ENCODE measurements at regions not wholly inside any gene's neighbourhood (a gene's known extent, or its start where the extent isn't known, plus 50 kb on each side); places are given as distances from the start of the nearest gene placed in this dataset.

DNA sequence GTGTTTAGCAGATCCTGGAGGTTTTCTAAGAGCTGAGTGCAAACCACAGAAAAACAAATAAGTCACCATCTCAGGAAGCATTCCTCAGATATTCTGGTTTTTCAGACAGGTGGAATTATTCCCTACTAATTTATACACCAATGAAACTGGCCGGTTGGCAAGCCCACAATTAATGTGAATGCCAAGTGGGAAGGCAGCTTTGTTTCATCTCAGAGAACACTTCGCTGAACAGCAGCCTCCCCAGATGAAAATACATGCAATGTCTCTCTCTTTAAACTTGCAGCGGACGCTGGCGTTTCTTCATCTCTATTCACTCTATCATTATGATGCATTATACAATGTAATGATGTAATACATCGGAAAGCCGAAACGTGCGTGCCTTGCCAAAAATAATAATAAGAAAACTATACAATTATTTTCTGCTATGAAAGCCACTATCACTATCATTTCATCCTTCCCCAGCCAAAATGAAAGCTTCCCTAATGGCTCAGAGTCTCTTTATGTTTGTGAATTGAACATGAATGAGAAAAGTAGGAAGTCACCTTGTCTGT lies 649.4 kb downstream of the BCL11A start:
- peaks cover 2% of the 10 kb centered on the region for H3K27me3 Mint-ChIP-seq
- H3K9me3 Mint-ChIP-seq: no peaks in the 10 kb centered on the region
- H3K4me3 Mint-ChIP-seq: no peak overlapping the region
- H3K36me3 Mint-ChIP-seq: no peaks in the 10 kb centered on the region
- peaks cover 6% of the 10 kb centered on the region for H3K4me1 Mint-ChIP-seq
- no peak overlapping the region for H3K27ac Mint-ChIP-seq

DNA sequence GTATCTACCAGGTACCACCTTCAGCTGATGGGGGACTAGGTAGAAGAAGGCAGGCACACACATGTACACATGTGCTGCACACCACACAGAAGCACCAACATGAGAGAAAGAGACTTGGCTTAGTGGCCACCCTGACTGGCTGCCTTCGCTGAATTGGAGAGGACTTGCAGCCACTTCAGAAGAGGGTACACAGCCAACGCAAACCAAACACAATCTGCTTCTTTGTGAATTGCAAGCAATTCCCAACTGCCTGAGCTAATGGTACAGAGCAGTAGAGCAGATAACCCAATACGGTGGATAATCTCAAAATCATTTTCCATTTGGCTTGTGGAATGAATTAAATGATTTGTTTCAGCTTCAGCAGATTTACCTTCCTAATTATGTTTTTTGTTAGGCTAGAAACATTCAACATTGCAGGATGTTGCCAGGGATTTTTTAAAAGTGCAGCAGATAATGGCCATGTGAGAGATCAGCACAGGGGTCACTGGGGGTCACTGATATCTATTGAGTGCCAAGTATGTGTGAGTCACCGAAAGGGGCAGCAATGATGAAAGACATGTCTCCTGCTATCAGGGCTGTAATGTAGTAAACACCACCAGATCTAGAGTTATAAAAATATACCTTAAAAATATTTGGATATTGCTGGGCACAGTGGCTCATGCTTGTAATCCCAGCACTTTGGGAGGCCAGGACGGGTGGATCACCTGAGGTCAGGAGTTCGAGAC lies 652.6 kb downstream of the BCL11A start:
- peaks cover 2% of the 10 kb centered on the region for H3K9me3 Mint-ChIP-seq
- no peak overlapping the region for H3K4me3 Mint-ChIP-seq
- H3K27me3 Mint-ChIP-seq: peaks cover 2% of the 10 kb centered on the region
- no peak overlapping the region for H3K27ac Mint-ChIP-seq
- H3K4me1 Mint-ChIP-seq: peaks cover 14% of the 10 kb centered on the region
- H3K36me3 Mint-ChIP-seq: no peaks in the 10 kb centered on the region

- no peaks in the 10 kb centered on the region for H3K36me3 Mint-ChIP-seq
- H3K9me3 Mint-ChIP-seq: peaks cover 5% of the 10 kb centered on the region
- no peaks in the 10 kb centered on the region for H3K27me3 Mint-ChIP-seq
- peaks cover 14% of the 10 kb centered on the region for H3K4me1 Mint-ChIP-seq
- no peak overlapping the region for H3K4me3 Mint-ChIP-seq
- no peak overlapping the region for H3K27ac Mint-ChIP-seq
Observed at GRCh38 chr2:59899692-59900091, 653.8 kb downstream of the BCL11A start.

GRCh38 chr2:59896499-59897245 lies 656.8 kb downstream of the BCL11A start:
- Mint-ChIP-seq H3K27ac (no peak overlapping the region), H3K9me3 (peaks cover 5% of the 10 kb centered on the region), H3K36me3 (no peaks in the 10 kb centered on the region), H3K27me3 (no peaks in the 10 kb centered on the region), H3K4me1 (peaks cover 14% of the 10 kb centered on the region), H3K4me3 (no peak overlapping the region)

GRCh38 chr2:59893612-59894011 lies 659.8 kb downstream of the BCL11A start:
- peaks cover 23% of the 10 kb centered on the region for H3K4me1 Mint-ChIP-seq
- H3K9me3 Mint-ChIP-seq: peaks cover 5% of the 10 kb centered on the region
- H3K27me3 Mint-ChIP-seq: no peaks in the 10 kb centered on the region
- no peaks in the 10 kb centered on the region for H3K36me3 Mint-ChIP-seq
- H3K4me3 Mint-ChIP-seq: no peak overlapping the region
- no peak overlapping the region for H3K27ac Mint-ChIP-seq

DNA sequence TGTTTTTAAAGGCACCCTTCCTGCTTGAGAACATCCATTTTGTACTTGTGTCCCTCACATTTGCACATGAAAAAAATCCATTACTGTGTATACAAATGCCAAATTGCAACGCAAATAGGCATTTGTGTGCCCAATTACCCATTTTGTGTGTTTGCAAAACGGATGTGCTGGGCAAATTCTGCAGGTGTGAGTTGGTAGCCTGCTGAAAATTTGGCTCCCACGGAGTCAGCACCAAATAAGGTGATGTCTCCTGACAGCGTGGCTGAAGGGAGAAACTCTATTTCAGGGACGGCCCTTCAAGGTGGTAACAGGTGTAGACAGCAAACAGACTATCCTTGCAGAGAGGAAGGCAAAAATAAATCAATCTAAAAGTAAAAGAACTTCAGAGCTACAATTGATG lies 661.1 kb downstream of the BCL11A start:
- H3K27ac Mint-ChIP-seq: peak overlapping the region; percentile 13
- H3K9me3 Mint-ChIP-seq: peaks cover 5% of the 10 kb centered on the region
- H3K4me1 Mint-ChIP-seq: peaks cover 31% of the 10 kb centered on the region
- no peak overlapping the region for H3K4me3 Mint-ChIP-seq
- no peaks in the 10 kb centered on the region for H3K27me3 Mint-ChIP-seq
- H3K36me3 Mint-ChIP-seq: no peaks in the 10 kb centered on the region

DNA sequence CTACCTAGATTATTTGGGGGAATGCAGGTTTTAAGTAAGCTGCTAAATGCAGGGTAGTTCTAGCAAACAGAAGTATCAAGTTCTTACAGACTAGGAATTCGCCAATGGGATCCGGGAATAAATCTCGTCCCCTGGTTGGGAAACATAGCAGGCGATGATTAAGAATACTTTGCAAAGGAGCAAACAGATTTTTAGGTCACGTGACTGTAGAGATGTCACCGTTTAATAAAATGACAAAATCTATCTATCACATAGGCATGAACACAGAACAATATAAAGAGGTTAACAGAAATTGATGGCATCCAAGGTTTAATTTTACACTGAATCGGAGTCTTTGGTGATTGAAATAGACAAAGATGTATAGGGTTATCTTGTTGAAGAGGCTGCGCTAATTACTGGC lies 664.1 kb downstream of the BCL11A start:
- H3K9me3 Mint-ChIP-seq: no peaks in the 10 kb centered on the region
- H3K27ac Mint-ChIP-seq: no peak overlapping the region
- H3K27me3 Mint-ChIP-seq: no peaks in the 10 kb centered on the region
- H3K36me3 Mint-ChIP-seq: no peaks in the 10 kb centered on the region
- no peak overlapping the region for H3K4me3 Mint-ChIP-seq
- peaks cover 45% of the 10 kb centered on the region for H3K4me1 Mint-ChIP-seq

GRCh38 chr2:59888706-59889105 lies 664.7 kb downstream of the BCL11A start:
- H3K36me3 Mint-ChIP-seq: no peaks in the 10 kb centered on the region
- no peaks in the 10 kb centered on the region for H3K9me3 Mint-ChIP-seq
- no peak overlapping the region for H3K4me3 Mint-ChIP-seq
- H3K27me3 Mint-ChIP-seq: no peaks in the 10 kb centered on the region
- H3K4me1 Mint-ChIP-seq: peaks cover 51% of the 10 kb centered on the region
- no peak overlapping the region for H3K27ac Mint-ChIP-seq

DNA sequence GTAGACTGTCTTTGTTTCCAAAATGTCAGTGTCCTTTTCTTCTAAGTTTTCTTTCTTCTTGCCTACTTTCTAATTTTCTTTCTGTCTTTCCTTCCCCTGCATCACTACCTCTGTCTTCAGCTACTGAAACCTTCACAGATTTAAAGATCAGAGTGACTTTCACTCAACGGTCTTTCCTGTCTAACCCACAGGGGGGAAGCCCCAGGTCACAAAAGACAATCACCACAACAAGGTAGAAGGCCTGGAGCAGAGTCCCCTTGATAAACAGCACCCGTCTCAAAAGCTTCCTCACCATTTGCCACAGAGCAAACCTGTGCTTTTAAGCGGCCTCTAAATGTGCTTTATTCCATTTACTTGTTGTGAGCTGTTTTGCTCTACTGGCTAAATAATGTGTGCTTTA lies 665.4 kb downstream of the BCL11A start:
- H3K27ac Mint-ChIP-seq: peak overlapping the region; percentile 91
- H3K4me1 Mint-ChIP-seq: peaks cover 52% of the 10 kb centered on the region
- H3K9me3 Mint-ChIP-seq: no peaks in the 10 kb centered on the region
- H3K27me3 Mint-ChIP-seq: no peaks in the 10 kb centered on the region
- no peaks in the 10 kb centered on the region for H3K36me3 Mint-ChIP-seq
- H3K4me3 Mint-ChIP-seq: peak overlapping the region; percentile 74

GRCh38 chr2:59887366-59887765 lies 666.1 kb downstream of the BCL11A start:
- Mint-ChIP-seq H3K27ac (peak overlapping the region; percentile 91), H3K36me3 (no peaks in the 10 kb centered on the region), H3K4me1 (peaks cover 52% of the 10 kb centered on the region), H3K4me3 (peak overlapping the region; percentile 74), H3K27me3 (no peaks in the 10 kb centered on the region), H3K9me3 (no peaks in the 10 kb centered on the region)

DNA sequence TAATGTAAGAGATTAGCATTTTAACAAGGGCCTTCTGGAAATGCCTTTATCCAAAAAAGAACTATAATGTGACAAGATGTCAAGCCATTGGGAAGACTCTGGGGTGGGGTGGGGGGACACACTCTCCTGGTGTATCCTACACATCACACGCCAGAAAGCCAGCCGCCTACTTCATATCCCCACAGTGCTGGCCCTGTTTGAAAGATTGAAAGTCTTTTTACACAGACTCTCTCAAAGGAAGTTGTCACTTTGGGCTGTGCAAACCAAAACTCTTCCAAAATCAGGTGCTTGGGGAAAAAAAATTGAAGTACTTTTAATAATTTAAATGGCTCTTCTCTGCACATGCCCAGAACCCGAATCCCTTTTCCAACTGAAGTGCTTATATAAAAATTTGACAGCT lies 666.7 kb downstream of the BCL11A start:
- Mint-ChIP-seq H3K4me3 (peak overlapping the region; percentile 74), H3K27me3 (no peaks in the 10 kb centered on the region), H3K9me3 (no peaks in the 10 kb centered on the region), H3K4me1 (peaks cover 52% of the 10 kb centered on the region), H3K36me3 (no peaks in the 10 kb centered on the region), H3K27ac (peak overlapping the region; percentile 42)

DNA sequence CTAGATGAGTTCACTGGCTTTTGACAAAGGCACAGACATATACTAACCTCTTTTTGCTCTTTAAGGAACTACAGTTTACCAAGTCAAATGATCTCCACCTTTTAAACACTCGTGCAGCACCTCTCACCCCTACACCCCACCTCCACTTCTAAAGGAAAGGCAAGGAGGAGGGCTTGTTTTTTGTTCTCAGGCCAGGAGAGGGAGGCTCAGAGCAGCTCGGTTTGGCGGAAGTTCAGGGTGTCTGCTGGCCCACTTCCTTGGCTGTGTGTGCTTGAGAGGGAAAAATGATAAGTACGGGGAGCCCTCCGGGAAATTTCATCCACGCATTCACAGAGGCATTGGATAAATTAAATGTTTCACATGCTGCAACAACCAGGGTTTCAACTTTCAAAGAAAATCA lies 667.9 kb downstream of the BCL11A start:
- Mint-ChIP-seq H3K27me3 (no peaks in the 10 kb centered on the region), H3K4me1 (peaks cover 46% of the 10 kb centered on the region), H3K36me3 (no peaks in the 10 kb centered on the region), H3K27ac (peak overlapping the region; percentile 26), H3K4me3 (peak overlapping the region; percentile 27), H3K9me3 (no peaks in the 10 kb centered on the region)

DNA sequence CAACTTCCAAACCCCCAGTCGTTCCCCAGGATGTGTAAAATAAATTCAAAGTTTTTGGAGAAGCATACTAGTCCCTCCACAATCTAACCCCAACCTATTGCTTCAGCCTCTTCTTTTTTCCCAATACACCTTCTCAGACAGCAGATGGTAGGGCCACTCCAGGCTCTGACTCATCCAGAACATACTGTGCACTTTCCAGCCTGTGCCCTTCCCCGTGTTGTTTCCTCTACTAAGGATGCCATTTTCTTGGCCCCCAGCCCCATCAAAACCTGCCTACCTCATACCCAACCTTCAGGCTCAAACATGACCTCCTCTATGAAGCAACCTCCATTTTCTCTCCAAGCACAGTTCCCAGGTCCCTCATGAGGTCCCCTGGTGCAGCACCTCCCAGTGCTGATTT lies 669.3 kb downstream of the BCL11A start:
- Mint-ChIP-seq H3K9me3 (no peaks in the 10 kb centered on the region), H3K4me3 (no peak overlapping the region), H3K27ac (no peak overlapping the region), H3K27me3 (no peaks in the 10 kb centered on the region), H3K36me3 (no peaks in the 10 kb centered on the region), H3K4me1 (peaks cover 46% of the 10 kb centered on the region)

GRCh38 chr2:59882822-59883221 lies 670.6 kb downstream of the BCL11A start:
- Mint-ChIP-seq H3K4me3 (no peak overlapping the region), H3K27ac (no peak overlapping the region), H3K27me3 (no peaks in the 10 kb centered on the region), H3K4me1 (peaks cover 35% of the 10 kb centered on the region), H3K36me3 (no peaks in the 10 kb centered on the region), H3K9me3 (no peaks in the 10 kb centered on the region)

DNA sequence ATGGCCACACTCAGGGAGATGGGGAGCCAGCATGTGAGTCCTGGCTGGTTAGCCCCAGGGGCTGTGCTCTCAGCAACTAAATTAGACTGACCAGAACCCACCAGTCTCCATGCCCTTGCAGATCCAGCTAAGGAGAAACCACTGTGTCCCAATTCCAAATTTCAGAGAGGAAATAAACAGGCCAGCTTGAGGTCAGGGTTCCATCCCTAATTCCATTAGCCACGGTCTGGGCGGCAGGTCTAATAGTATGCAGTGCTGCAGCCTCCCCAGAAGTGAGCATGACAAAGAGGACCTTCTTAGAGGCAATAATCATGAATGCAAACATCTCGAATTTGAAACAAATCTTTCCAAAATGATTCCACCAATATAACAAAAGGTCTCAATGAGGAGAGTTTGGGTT lies 671.2 kb downstream of the BCL11A start:
- H3K4me1 Mint-ChIP-seq: peaks cover 30% of the 10 kb centered on the region
- no peaks in the 10 kb centered on the region for H3K27me3 Mint-ChIP-seq
- H3K36me3 Mint-ChIP-seq: no peaks in the 10 kb centered on the region
- H3K9me3 Mint-ChIP-seq: no peaks in the 10 kb centered on the region
- no peak overlapping the region for H3K4me3 Mint-ChIP-seq
- H3K27ac Mint-ChIP-seq: no peak overlapping the region

DNA sequence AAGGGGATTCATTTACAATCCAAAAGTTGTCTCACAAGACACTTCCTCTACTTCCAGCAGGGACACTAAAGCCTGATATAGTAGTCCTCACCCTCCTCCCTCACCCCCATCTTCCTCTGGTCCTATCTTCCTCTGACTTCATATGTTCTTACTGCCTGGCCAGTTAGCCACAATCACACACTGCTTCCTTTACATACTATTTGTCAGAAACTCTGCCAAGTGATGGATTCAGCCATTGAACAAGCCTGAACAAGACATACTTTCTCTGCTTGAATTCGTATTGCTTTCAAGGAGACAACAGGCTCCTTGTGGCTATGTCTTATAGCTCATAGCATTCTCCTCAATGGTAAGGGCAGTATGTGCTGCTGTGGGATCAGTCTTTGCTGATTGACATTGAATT lies 672.2 kb downstream of the BCL11A start:
- Mint-ChIP-seq H3K9me3 (no peaks in the 10 kb centered on the region), H3K36me3 (peaks cover under 1% of the 10 kb centered on the region), H3K4me1 (peaks cover 21% of the 10 kb centered on the region), H3K27ac (no peak overlapping the region), H3K27me3 (no peaks in the 10 kb centered on the region), H3K4me3 (no peak overlapping the region)
